Umbilical cord (tissue), 1 donor: ENCODE measurements at regions not wholly inside any gene's neighbourhood (a gene's known extent, or its start where the extent isn't known, plus 50 kb on each side); places are given as distances from the start of the nearest gene placed in this dataset.
"Not testable (repeated sequence)": the region's sequence is repeated elsewhere in the genome, so short reads cannot be mapped to it uniquely, and the experiment has no call there.

Source experiments
- DNase-seq: peaks from one replicate; pipeline ENCODE4 v3.0.0-alpha.2; 2015; ENCODE audit warnings: low spot score

GRCh38 chr13:56173346-56173745, 967.4 kb upstream of the PRR20A start:
- DNase-seq = no peak

- DNase-seq = no peak
Observed at GRCh38 chr13:56182598-56182997, 958.1 kb upstream of the PRR20A start.

- no peak for DNase-seq
Observed at GRCh38 chr13:56187331-56187730, 953.4 kb upstream of the PRR20A start.

DNA sequence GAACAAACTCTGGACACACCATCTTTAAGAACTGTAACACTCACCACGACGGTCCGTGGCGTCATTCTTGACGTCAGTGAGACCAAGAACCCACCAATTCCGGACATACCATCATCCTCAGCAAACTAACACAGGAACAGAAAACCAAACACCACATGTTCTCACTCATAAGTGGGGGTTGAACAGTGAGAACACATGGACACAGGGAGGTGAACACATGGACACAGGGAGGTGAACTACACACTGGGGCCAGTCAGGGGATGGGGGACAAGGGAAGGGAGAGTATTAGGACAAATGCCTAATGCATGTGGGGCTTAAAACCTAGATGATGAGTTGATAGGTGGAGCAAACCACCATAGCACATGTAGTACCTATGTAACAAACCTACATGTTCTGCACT, 952.1 kb upstream of the PRR20A start:
- DNase-seq = not testable (repeated sequence)

- no peak for DNase-seq
Observed at GRCh38 chr13:56189439-56189838, 951.3 kb upstream of the PRR20A start.

- no peak for DNase-seq
Observed at GRCh38 chr13:56189978-56190377, 950.7 kb upstream of the PRR20A start.

DNA sequence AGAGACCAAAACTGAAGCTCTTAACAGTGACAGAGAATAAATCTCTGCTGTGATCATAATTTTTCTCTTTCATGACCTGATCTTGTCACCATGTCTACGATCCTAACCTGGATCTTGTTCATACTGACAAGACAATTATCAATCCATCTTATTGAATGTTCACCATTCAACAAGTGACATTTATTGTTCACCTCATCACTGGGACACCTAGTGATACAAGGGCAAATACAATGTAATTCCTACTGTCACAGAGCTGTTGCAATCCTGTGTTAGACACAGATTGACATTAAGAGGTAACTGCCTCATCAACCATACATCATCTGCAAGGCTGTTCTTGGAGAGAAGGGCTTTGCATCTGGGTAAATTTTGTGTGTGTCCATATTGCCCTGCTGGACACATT, 942.4 kb upstream of the PRR20A start:
- DNase-seq = no peak

DNA sequence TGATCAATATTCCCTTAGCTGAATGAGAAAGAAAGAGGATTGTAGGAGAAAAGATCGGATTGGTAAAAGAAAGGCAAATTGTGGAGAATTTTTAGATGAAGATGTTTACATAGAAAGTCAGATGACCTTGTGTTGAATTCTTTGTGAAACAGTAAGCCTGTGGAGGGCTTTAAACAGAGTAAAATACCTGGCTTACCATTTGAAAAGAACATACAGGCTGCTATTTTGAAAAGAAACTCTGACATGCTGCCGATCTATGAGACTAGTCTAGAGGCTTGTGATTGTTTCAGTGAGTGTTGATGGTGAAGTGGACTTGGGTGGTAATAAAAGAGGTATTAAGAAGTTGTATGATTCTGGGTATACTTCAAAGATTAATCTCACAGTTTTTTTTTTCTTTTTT, 938.9 kb upstream of the PRR20A start:
- DNase-seq = no peak

GRCh38 chr13:56216221-56216620, 924.5 kb upstream of the PRR20A start:
- no peak for DNase-seq

DNA sequence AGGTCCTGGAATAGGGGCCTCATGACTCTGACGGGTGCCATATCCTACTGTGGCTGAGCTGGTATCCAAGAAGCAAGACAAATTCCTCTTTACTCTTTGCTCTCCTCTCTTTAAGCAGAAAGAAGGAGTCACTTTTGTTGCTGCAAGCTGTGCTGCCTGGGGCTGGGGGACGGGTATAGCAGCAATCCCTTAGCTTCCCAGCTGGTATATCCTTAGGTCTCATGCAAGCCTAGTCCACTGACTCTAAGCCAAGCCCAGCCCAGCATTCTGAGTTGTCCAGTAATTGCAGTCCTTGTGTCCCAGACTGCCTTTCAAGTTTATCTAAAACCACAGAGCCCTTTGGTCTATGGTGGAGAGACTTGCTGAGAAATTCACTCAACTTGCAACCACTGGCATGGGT, 893.0 kb upstream of the PRR20A start:
- DNase-seq = no peak

GRCh38 chr13:56271686-56272085, 869.0 kb upstream of the PRR20A start:
- DNase-seq = no peak

- no peak for DNase-seq
Observed at GRCh38 chr13:56283262-56283828, 857.4 kb upstream of the PRR20A start.

DNA sequence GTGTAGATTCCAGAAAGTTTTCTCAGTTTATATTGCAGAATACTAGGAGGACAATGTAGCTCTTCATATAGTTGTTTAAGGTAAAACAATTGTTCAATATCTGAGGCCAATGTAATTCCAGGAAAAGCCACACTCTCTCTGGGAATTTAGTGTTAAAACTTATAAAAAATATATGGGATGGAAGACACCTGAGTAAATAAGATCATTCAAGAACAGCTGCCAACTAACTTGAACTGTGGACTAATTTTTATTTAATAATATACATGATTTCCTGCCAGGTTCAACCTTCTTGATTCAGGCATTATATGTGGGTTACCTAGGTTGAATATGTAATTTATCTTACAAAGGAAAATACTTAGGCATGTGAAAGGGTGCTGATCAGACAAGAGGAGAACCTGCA, 841.1 kb upstream of the PRR20A start:
- no peak for DNase-seq

- DNase-seq = no peak
Observed at GRCh38 chr13:56314765-56315164, 826.0 kb upstream of the PRR20A start.

DNA sequence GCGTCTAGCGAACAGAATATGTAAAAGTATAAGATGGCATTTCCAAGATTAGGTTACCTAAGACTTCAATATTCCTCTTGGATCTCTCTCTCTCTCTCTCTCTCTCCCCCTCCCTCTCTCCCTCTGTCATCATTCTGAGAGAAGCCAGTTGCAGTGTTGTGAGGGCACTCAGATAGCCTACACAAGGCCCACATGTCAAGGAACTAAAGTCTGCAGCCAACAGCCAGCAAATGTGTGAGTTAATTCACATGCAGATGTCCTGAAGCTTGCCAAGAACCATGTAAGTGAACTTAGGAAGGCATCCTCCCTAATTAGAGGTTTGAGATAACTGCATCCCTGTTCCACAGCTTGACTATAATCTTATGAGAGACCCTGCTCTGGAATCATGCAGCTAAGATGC, 822.9 kb upstream of the PRR20A start:
- DNase-seq = no peak

- no peak for DNase-seq
Observed at GRCh38 chr13:56332671-56333070, 808.0 kb upstream of the PRR20A start.

- no peak for DNase-seq
Observed at GRCh38 chr13:56335775-56336174, 804.9 kb upstream of the PRR20A start.

- DNase-seq = no peak
Observed at GRCh38 chr13:56338421-56338820, 802.3 kb upstream of the PRR20A start.

- no peak for DNase-seq
Observed at GRCh38 chr13:56347014-56347413, 793.7 kb upstream of the PRR20A start.

- DNase-seq = no peak
Observed at GRCh38 chr13:56349866-56350265, 790.9 kb upstream of the PRR20A start.

- no peak for DNase-seq
Observed at GRCh38 chr13:56351041-56351440, 789.7 kb upstream of the PRR20A start.

GRCh38 chr13:56352361-56352760, 788.4 kb upstream of the PRR20A start:
- no peak for DNase-seq

GRCh38 chr13:56352901-56353300, 787.8 kb upstream of the PRR20A start:
- DNase-seq = no peak

- DNase-seq = no peak
Observed at GRCh38 chr13:56356690-56357089, 784.0 kb upstream of the PRR20A start.
